SH-SY5Y (cell line): ENCODE measurements at regions not wholly inside any gene's neighbourhood (a gene's known extent, or its start where the extent isn't known, plus 50 kb on each side); places are given as distances from the start of the nearest gene placed in this dataset.

ENCODE experiments used
- GATA2 ChIP-seq: IDR thresholded peaks from 2 replicates; pipeline ENCODE4 v1.6.1; 2011; ENCODE audit warnings: mild to moderate bottlenecking, low read depth, low read length
- GATA3 ChIP-seq: IDR thresholded peaks from 2 replicates; pipeline ENCODE4 v1.6.1; 2011; ENCODE audit warnings: low read depth, mild to moderate bottlenecking, low read length, moderate library complexity

- no peak for TF ChIP-seq GATA3
- no peak for TF ChIP-seq GATA2
These were observed 67.4 kb upstream of the LOC128125822 start for GRCh38 chr6:63504777-63505384.
